WTC11 (cell line): ENCODE measurements at regions not wholly inside any gene's neighbourhood (a gene's known extent, or its start where the extent isn't known, plus 50 kb on each side); places are given as distances from the start of the nearest gene placed in this dataset.

ENCODE experiments used
- ATAC-seq: fragments of 200-7000 bp; cut with Tn5 transposase; 2 replicates; pipeline ENCODE4 v1.10.0; 2021; ENCODE audit warnings: mild to moderate bottlenecking, moderate library complexity
- CTCF ChIA-PET: fragments of 300-600 bp; sonication (Branson Sonifier 250); formaldehyde crosslinking; loops from one replicate; lab custom pipeline; 2021; ENCODE audit warnings: antibody characterized with exemption; lab: Charles Lee
- POLR2A ChIA-PET: fragments of 350-600 bp; sonication (Branson Sonifier 250); formaldehyde crosslinking; loops from one replicate; lab custom pipeline; 2021; ENCODE audit warnings: antibody characterized with exemption; lab: Charles Lee
- DNase-seq: peaks from one replicate; pipeline ENCODE4 v3.0.0; 2021; ENCODE audit warnings: low spot score
- H3K27ac Mint-ChIP-seq: 2 replicates; pipeline ENCODE4 v1.8.0; 2021; ENCODE audit warnings: mixed read lengths
- H3K27me3 Mint-ChIP-seq: 2 replicates; pipeline ENCODE4 v1.8.0; 2021; ENCODE audit warnings: low read depth, mild to moderate bottlenecking, moderate library complexity, mixed read lengths
- H3K36me3 Mint-ChIP-seq: 2 replicates; pipeline ENCODE4 v1.8.0; 2021; ENCODE audit warnings: mixed read lengths
- H3K4me1 Mint-ChIP-seq: 2 replicates; pipeline ENCODE4 v1.8.0; 2022; ENCODE audit warnings: mixed read lengths
- H3K4me3 Mint-ChIP-seq: 2 replicates; pipeline ENCODE4 v1.8.0; 2021; ENCODE audit warnings: mild to moderate bottlenecking, moderate library complexity, mixed read lengths
- H3K9me3 Mint-ChIP-seq: 2 replicates; pipeline ENCODE4 v1.8.0; 2021; ENCODE audit warnings: mixed read lengths
- ATF6 ChIP-seq: sonication (generic); formaldehyde crosslinking; IDR thresholded peaks from 2 replicates; pipeline ENCODE4 v1.8.1; 2023; ENCODE audit warnings: mild to moderate bottlenecking, missing genetic modification reagents
- CREB1 ChIP-seq: sonication (generic); formaldehyde crosslinking; IDR thresholded peaks from 2 replicates; pipeline ENCODE4 v1.8.0; 2023; ENCODE audit warnings: mild to moderate bottlenecking, missing genetic modification reagents
- CREM ChIP-seq: sonication (generic); formaldehyde crosslinking; IDR thresholded peaks from 2 replicates; pipeline ENCODE4 v1.8.1; 2022; ENCODE audit warnings: mild to moderate bottlenecking, missing genetic modification reagents, moderate library complexity
- E2F4 ChIP-seq: sonication (generic); formaldehyde crosslinking; IDR thresholded peaks from 2 replicates; pipeline ENCODE4 v1.8.1; 2022; ENCODE audit warnings: low read depth, mild to moderate bottlenecking, moderate library complexity, missing genetic modification reagents, borderline replicate concordance
- ERG ChIP-seq: fragments of 250-450 bp; sonication (Bioruptor Pico); IDR thresholded peaks from 2 replicates; pipeline ENCODE4 v1.8.0; 2021; ENCODE audit warnings: mild to moderate bottlenecking
- ETV6 ChIP-seq: sonication (generic); formaldehyde crosslinking; IDR thresholded peaks from 2 replicates; pipeline ENCODE4 v1.8.1; 2022; ENCODE audit warnings: mild to moderate bottlenecking, missing genetic modification reagents
- FOXK1 ChIP-seq: sonication (generic); formaldehyde crosslinking; IDR thresholded peaks from 2 replicates; pipeline ENCODE4 v1.8.0; 2022; ENCODE audit warnings: mild to moderate bottlenecking, moderate library complexity, missing genetic modification reagents
- FOXP1 ChIP-seq: sonication (generic); formaldehyde crosslinking; IDR thresholded peaks from 2 replicates; pipeline ENCODE4 v1.8.0; 2022; ENCODE audit warnings: missing genetic modification reagents, mild to moderate bottlenecking, moderate library complexity, borderline replicate concordance
- GTF2I ChIP-seq: fragments of 250-450 bp; sonication (Bioruptor Pico); conservative IDR thresholded peaks from 2 replicates; pipeline ENCODE4 v1.4.0; 2021; ENCODE audit warnings: mild to moderate bottlenecking
- HMGA2 ChIP-seq: fragments of 250-450 bp; sonication (Bioruptor Pico); IDR thresholded peaks from 2 replicates; pipeline ENCODE4 v1.4.0; 2021; ENCODE audit warnings: mild to moderate bottlenecking, moderate library complexity
- IRF1 ChIP-seq: sonication (generic); formaldehyde crosslinking; IDR thresholded peaks from 2 replicates; pipeline ENCODE4 v1.8.0; 2023; ENCODE audit warnings: missing genetic modification reagents
- JUN ChIP-seq: sonication (generic); formaldehyde crosslinking; IDR thresholded peaks from 2 replicates; pipeline ENCODE4 v1.8.0; 2023; ENCODE audit warnings: mild to moderate bottlenecking, missing genetic modification reagents
- KAT7 ChIP-seq: sonication (generic); formaldehyde crosslinking; IDR thresholded peaks from 2 replicates; pipeline ENCODE4 v1.8.1; 2023; ENCODE audit warnings: missing genetic modification reagents, mild to moderate bottlenecking, borderline replicate concordance
- MYBL2 ChIP-seq: sonication (generic); formaldehyde crosslinking; IDR thresholded peaks from 2 replicates; pipeline ENCODE4 v1.8.1; 2023; ENCODE audit warnings: mild to moderate bottlenecking, moderate library complexity, missing genetic modification reagents
- SP1 ChIP-seq: sonication (generic); formaldehyde crosslinking; conservative IDR thresholded peaks from 2 replicates; pipeline ENCODE4 v1.8.1; 2022; ENCODE audit warnings: missing genetic modification reagents
- USF1 ChIP-seq: sonication (generic); formaldehyde crosslinking; IDR thresholded peaks from 2 replicates; pipeline ENCODE4 v1.8.0; 2022; ENCODE audit warnings: mild to moderate bottlenecking, missing genetic modification reagents
- ZNF121 ChIP-seq: sonication (generic); formaldehyde crosslinking; IDR thresholded peaks from 2 replicates; pipeline ENCODE4 v1.8.0; 2023; ENCODE audit warnings: missing genetic modification reagents
- TF ChIP-seq, protein P1 (sequence below): sonication (generic); formaldehyde crosslinking; IDR thresholded peaks from 2 replicates; pipeline ENCODE4 v1.8.0; 2022; ENCODE audit warnings: mild to moderate bottlenecking, missing genetic modification reagents
- TF ChIP-seq, protein P2 (sequence below): sonication (generic); formaldehyde crosslinking; IDR thresholded peaks from 2 replicates; pipeline ENCODE4 v1.8.0; 2023; ENCODE audit warnings: mild to moderate bottlenecking, missing genetic modification reagents
- TF ChIP-seq, protein P3 (sequence below): sonication (generic); formaldehyde crosslinking; IDR thresholded peaks from 2 replicates; pipeline ENCODE4 v1.8.0; 2022; ENCODE audit warnings: mild to moderate bottlenecking, missing genetic modification reagents
- TF ChIP-seq, protein P4 (sequence below): sonication (generic); formaldehyde crosslinking; IDR thresholded peaks from 2 replicates; pipeline ENCODE4 v1.8.0; 2023; ENCODE audit warnings: missing genetic modification reagents, mild to moderate bottlenecking, borderline replicate concordance

GRCh38 chr9:129258124-129258822 lies 80.2 kb upstream of the IER5L start:
- no peak overlapping the region for H3K27ac Mint-ChIP-seq
- no peaks in the 10 kb centered on the region for H3K36me3 Mint-ChIP-seq
- ChIA-PET POLR2A (interaction anchor here (0.8 to 1.6 kb wide), 4 partner anchors 24 to 95 kb away, joined by 3 read pairs; partner anchors contain the start of gene IER5L), CTCF (interaction anchor here (0.8 to 2.3 kb wide), 5 partner anchors 75 to 222 kb away, joined by 3 to 8 read pairs (median 5); no protein-coding TSS in a partner anchor)
- H3K27me3 Mint-ChIP-seq: peaks cover 57% of the 10 kb centered on the region
- DNase-seq (peak; percentile 98), ATAC-seq (peak; percentile 85)
- H3K4me1 Mint-ChIP-seq: peaks cover 43% of the 10 kb centered on the region
- H3K4me3 Mint-ChIP-seq: peak overlapping the region; percentile 33
- H3K9me3 Mint-ChIP-seq: no peaks in the 10 kb centered on the region
- TF ChIP-seq E2F4: no peak
- TF ChIP-seq FOXP1: peak; percentile 24; the same call in 1 of the 2 replicates
- TF ChIP-seq, protein P1, sequence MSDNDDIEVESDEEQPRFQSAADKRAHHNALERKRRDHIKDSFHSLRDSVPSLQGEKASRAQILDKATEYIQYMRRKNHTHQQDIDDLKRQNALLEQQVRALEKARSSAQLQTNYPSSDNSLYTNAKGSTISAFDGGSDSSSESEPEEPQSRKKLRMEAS (CRISPR knock-in tag): peak; percentile 99
- TF ChIP-seq CREB1 (CRISPR knock-in tag): 0 out of 2 replicates have a peak, but pooled peaks have one; percentile 32
- TF ChIP-seq, protein P2, sequence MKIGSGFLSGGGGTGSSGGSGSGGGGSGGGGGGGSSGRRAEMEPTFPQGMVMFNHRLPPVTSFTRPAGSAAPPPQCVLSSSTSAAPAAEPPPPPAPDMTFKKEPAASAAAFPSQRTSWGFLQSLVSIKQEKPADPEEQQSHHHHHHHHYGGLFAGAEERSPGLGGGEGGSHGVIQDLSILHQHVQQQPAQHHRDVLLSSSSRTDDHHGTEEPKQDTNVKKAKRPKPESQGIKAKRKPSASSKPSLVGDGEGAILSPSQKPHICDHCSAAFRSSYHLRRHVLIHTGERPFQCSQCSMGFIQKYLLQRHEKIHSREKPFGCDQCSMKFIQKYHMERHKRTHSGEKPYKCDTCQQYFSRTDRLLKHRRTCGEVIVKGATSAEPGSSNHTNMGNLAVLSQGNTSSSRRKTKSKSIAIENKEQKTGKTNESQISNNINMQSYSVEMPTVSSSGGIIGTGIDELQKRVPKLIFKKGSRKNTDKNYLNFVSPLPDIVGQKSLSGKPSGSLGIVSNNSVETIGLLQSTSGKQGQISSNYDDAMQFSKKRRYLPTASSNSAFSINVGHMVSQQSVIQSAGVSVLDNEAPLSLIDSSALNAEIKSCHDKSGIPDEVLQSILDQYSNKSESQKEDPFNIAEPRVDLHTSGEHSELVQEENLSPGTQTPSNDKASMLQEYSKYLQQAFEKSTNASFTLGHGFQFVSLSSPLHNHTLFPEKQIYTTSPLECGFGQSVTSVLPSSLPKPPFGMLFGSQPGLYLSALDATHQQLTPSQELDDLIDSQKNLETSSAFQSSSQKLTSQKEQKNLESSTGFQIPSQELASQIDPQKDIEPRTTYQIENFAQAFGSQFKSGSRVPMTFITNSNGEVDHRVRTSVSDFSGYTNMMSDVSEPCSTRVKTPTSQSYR: 0 out of 2 replicates have a peak, but pooled peaks have one; percentile 45
- TF ChIP-seq GTF2I (CRISPR knock-in tag): peak; percentile 81
- 0 out of 2 replicates have a peak, but pooled peaks have one; percentile 49 for TF ChIP-seq IRF1 (CRISPR knock-in tag)
- TF ChIP-seq, protein P3, sequence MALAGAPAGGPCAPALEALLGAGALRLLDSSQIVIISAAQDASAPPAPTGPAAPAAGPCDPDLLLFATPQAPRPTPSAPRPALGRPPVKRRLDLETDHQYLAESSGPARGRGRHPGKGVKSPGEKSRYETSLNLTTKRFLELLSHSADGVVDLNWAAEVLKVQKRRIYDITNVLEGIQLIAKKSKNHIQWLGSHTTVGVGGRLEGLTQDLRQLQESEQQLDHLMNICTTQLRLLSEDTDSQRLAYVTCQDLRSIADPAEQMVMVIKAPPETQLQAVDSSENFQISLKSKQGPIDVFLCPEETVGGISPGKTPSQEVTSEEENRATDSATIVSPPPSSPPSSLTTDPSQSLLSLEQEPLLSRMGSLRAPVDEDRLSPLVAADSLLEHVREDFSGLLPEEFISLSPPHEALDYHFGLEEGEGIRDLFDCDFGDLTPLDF (CRISPR knock-in tag): 0 out of 2 replicates have a peak, but pooled peaks have one; percentile 51
- TF ChIP-seq ERG (CRISPR knock-in tag): no peak
- no peak for TF ChIP-seq ATF6 (CRISPR knock-in tag)
- no peak for TF ChIP-seq HMGA2 (CRISPR knock-in tag)
- TF ChIP-seq ETV6 (CRISPR knock-in tag): peak; percentile 84; the same call in 1 of the 2 replicates
- no peak for TF ChIP-seq KAT7 (CRISPR knock-in tag)
- TF ChIP-seq ZNF121 (CRISPR knock-in tag): no peak
- peak; percentile 88 for TF ChIP-seq USF1 (CRISPR knock-in tag)
- TF ChIP-seq, protein P4, sequence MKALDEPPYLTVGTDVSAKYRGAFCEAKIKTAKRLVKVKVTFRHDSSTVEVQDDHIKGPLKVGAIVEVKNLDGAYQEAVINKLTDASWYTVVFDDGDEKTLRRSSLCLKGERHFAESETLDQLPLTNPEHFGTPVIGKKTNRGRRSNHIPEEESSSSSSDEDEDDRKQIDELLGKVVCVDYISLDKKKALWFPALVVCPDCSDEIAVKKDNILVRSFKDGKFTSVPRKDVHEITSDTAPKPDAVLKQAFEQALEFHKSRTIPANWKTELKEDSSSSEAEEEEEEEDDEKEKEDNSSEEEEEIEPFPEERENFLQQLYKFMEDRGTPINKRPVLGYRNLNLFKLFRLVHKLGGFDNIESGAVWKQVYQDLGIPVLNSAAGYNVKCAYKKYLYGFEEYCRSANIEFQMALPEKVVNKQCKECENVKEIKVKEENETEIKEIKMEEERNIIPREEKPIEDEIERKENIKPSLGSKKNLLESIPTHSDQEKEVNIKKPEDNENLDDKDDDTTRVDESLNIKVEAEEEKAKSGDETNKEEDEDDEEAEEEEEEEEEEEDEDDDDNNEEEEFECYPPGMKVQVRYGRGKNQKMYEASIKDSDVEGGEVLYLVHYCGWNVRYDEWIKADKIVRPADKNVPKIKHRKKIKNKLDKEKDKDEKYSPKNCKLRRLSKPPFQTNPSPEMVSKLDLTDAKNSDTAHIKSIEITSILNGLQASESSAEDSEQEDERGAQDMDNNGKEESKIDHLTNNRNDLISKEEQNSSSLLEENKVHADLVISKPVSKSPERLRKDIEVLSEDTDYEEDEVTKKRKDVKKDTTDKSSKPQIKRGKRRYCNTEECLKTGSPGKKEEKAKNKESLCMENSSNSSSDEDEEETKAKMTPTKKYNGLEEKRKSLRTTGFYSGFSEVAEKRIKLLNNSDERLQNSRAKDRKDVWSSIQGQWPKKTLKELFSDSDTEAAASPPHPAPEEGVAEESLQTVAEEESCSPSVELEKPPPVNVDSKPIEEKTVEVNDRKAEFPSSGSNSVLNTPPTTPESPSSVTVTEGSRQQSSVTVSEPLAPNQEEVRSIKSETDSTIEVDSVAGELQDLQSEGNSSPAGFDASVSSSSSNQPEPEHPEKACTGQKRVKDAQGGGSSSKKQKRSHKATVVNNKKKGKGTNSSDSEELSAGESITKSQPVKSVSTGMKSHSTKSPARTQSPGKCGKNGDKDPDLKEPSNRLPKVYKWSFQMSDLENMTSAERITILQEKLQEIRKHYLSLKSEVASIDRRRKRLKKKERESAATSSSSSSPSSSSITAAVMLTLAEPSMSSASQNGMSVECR (CRISPR knock-in tag): peak; percentile 96; the same call in 1 of the 2 replicates
- 0 out of 2 replicates have a peak, but pooled peaks have one; percentile 38 for TF ChIP-seq CREM (CRISPR knock-in tag)
- TF ChIP-seq JUN: 0 out of 2 replicates have a peak, but pooled peaks have one; percentile 29
- peak; percentile 44; the same call in 1 of the 2 replicates for TF ChIP-seq MYBL2 (CRISPR knock-in tag)
- TF ChIP-seq FOXK1 (CRISPR knock-in tag): peak; percentile 88; the same call in 1 of the 2 replicates
- TF ChIP-seq SP1 (CRISPR knock-in tag): peak; percentile 83
